Stomach (tissue), 4 donors: ENCODE measurements at regions not wholly inside any gene's neighbourhood (a gene's known extent, or its start where the extent isn't known, plus 50 kb on each side); places are given as distances from the start of the nearest gene placed in this dataset.

Source experiments
- CTCF ChIP-seq, 7 experiments: fragments of 450-650 bp in 4 of 7; fragments of 200-600 bp in 3 of 7; sonication (generic) in 3 of 7; IDR thresholded peaks; one replicate each; pipeline ENCODE4 v1.5.1; 2016 to 2019; ENCODE audit warnings: antibody characterized with exemption in 7 of 7, control low read depth in 2 of 7, mild to moderate bottlenecking in 1 of 7
- POLR2A ChIP-seq, 4 donors: fragments of 450-650 bp; IDR thresholded peaks; one replicate each; pipeline ENCODE4 v1.6.1; 2016; ENCODE audit warnings: antibody characterized with exemption in 4 of 4, control low read depth in 2 of 4, mild to moderate bottlenecking in 1 of 4, moderate library complexity in 1 of 4

- no peak for TF ChIP-seq CTCF (IDR thresholded peaks at IDR 0.05)
- no peak for TF ChIP-seq POLR2A (IDR thresholded peaks at IDR 0.05)
Measured at GRCh38 chr12:42695490-42695995, 106.0 kb upstream of the PRICKLE1 start.
